Stomach (tissue), 8 donors: ENCODE measurements at regions not wholly inside any gene's neighbourhood (a gene's known extent, or its start where the extent isn't known, plus 50 kb on each side); places are given as distances from the start of the nearest gene placed in this dataset.
A peak's percentile ranks its signal among the peaks of the same experiment; 100 is the strongest.

Source experiments
- DNase-seq, 2 donors: peaks; one replicate each; pipeline versions ENCODE4 v3.0.0 to v3.0.0-alpha.2; 2013 to 2019
- H3K27ac ChIP-seq, 5 donors: fragments of 200-600 bp in 4 of 5; sonication (generic) in 4 of 5; one replicate each; pipeline ENCODE4 v1.5.1; 2013 to 2019; ENCODE audit warnings: mild to moderate bottlenecking in 1 of 5, moderate library complexity in 1 of 5
- H3K27me3 ChIP-seq, 3 donors: fragments of 200-600 bp; sonication (generic); one replicate each; pipeline ENCODE4 v1.5.1; 2017 to 2019; ENCODE audit warnings: mixed run types in 1 of 3
- H3K36me3 ChIP-seq, 4 donors: fragments of 200-600 bp; sonication (generic); 1 replicate in 3 of 4; 2 replicates in 1 of 4; pipeline ENCODE4 v1.5.1; 2016 to 2019
- H3K4me1 ChIP-seq, 4 donors: fragments of 200-600 bp; sonication (generic); one replicate each; pipeline ENCODE4 v1.5.1; 2016 to 2019
- H3K4me3 ChIP-seq, 4 donors: fragments of 200-600 bp; sonication (generic) in 3 of 4; one replicate each; pipeline ENCODE4 v1.5.1; 2016 to 2019; ENCODE audit warnings: mild to moderate bottlenecking in 1 of 4
- H3K9me3 ChIP-seq, 4 donors: fragments of 200-600 bp; sonication (generic); one replicate each; pipeline ENCODE4 v1.5.1; 2016 to 2019
- EP300 ChIP-seq: sonication (generic); formaldehyde crosslinking; IDR thresholded peaks from one replicate; pipeline ENCODE4 v1.6.1; 2017; ENCODE audit warnings: antibody characterized with exemption
- POLR2A ChIP-seq, 4 donors: fragments of 450-650 bp; IDR thresholded peaks; one replicate each; pipeline ENCODE4 v1.6.1; 2016; ENCODE audit warnings: antibody characterized with exemption in 4 of 4, control low read depth in 2 of 4, mild to moderate bottlenecking in 1 of 4, moderate library complexity in 1 of 4
- POLR2AphosphoS5 ChIP-seq, 3 donors: sonication (generic); formaldehyde crosslinking; IDR thresholded peaks; one replicate each; pipeline ENCODE4 v1.6.1; 2016; ENCODE audit warnings: antibody characterized with exemption in 3 of 3
- WGBS, 5 donors: extraction: QIAGEN DNeasy Blood & Tissue Kit in 3 of 5; methylation state at CpG; one replicate each; pipeline versions ENCODE4 v1.1.5 to v1.1.7; 2013 to 2018; 5-methylcytosine and 5-hydroxymethylcytosine counted together
- intact Hi-C: fragments of 100-400 bp; cut with DNase I; formaldehyde crosslinking; loops from one replicate; pipeline ENCODE4 v1.15.1; 2023; ENCODE audit warnings: low total_unique reads
- TF ChIP-seq, protein P1 (sequence below), 7 experiments: fragments of 450-650 bp in 4 of 7; fragments of 200-600 bp in 3 of 7; sonication (generic) in 3 of 7; IDR thresholded peaks; one replicate each; pipeline ENCODE4 v1.5.1; 2016 to 2019; ENCODE audit warnings: antibody characterized with exemption in 7 of 7, control low read depth in 2 of 7, mild to moderate bottlenecking in 1 of 7
- donor health status: healthy with polysubstance abuse.
- donor health status: Bipolar disorder and iron deficiency.
- donor health status: healthy.

DNA sequence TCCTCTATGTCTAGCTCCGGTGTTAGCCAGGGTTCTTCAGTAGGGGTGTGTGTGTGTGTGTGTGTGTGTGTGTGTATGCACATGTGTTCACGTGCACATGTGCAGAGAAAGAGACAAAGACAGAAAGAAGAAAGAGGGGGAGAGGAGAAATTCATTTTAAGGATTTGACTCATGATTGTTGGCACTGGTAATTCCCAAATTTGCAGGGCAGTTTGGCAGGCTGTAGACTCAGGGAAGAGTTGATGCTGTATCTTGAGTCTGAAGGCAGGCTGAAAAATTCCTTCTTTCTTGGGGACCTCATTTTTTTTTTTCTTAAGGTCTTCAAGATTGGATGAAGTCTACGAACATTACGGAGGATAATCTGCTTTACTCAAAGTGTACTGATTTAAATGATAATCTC lies 335.7 kb downstream of the NSG2 start:
- intact Hi-C loops = no loop called here
- H3K9me3 ChIP-seq = peaks cover 0 to 4% (median 0%) of the 10 kb centered on the region in 4 donors
- H3K4me1 ChIP-seq = no peaks in the 10 kb centered on the region
- no peak overlapping the region for H3K4me3 ChIP-seq
- no peak overlapping the region for H3K27ac ChIP-seq
- no peak for TF ChIP-seq POLR2A (IDR thresholded peaks at IDR 0.05)
- TF ChIP-seq POLR2AphosphoS5 (IDR thresholded peaks at IDR 0.05) = no peak
- TF ChIP-seq EP300 = no peak
- TF ChIP-seq, protein P1, sequence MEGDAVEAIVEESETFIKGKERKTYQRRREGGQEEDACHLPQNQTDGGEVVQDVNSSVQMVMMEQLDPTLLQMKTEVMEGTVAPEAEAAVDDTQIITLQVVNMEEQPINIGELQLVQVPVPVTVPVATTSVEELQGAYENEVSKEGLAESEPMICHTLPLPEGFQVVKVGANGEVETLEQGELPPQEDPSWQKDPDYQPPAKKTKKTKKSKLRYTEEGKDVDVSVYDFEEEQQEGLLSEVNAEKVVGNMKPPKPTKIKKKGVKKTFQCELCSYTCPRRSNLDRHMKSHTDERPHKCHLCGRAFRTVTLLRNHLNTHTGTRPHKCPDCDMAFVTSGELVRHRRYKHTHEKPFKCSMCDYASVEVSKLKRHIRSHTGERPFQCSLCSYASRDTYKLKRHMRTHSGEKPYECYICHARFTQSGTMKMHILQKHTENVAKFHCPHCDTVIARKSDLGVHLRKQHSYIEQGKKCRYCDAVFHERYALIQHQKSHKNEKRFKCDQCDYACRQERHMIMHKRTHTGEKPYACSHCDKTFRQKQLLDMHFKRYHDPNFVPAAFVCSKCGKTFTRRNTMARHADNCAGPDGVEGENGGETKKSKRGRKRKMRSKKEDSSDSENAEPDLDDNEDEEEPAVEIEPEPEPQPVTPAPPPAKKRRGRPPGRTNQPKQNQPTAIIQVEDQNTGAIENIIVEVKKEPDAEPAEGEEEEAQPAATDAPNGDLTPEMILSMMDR (IDR thresholded peaks at IDR 0.05) = no peak
- H3K36me3 ChIP-seq = no peaks in the 10 kb centered on the region
- DNase-seq = no peak
- peaks cover 0 to 20% (median 0%) of the 10 kb centered on the region in 3 donors for H3K27me3 ChIP-seq
- WGBS, 5 donors = 77 to 86% (median 80%) methylated on average over 4 of the region's 4 CpGs

DNA sequence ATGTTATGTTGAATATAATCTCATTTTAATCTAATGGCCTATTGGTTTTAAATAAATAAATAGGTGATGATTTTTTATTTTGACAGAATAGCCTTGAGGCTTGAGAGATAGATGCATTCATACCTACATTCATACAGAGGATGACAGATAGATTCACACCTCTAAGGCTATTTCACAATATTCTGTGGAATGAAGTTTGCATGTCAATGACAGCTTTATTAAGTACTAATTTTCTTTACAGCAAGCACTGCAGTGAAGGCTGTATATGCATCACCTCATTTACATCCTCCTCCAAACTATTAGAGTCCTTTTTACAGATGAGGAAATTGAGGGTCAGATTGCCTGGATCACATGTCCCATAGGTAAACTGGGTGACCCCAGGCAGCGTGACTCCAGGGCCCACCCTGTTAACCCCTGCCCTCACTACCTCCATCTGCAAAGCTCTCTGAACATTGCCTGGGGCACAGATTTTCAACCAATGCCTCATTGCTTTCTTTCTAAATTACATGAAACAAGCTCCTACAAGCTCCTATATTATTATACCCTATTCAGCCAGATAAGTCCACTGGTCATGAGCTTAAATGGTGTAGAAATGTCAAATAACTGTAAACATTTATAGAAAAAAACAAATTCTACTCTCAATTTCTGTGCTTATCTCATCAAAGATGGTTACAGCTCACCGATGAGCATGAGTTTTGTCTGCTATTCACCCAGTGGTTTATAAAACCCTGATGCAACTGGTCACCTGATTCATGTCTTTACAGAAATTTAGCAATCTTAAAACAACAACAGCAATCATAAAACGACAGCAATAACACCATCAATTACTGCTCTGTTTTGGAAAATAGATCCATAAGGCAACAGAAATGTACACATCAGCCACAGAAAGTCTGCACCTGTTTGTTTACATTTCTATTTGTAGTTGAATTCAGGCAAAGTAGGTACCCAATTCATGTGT lies 338.0 kb downstream of the NSG2 start:
- Histone ChIP-seq H3K27ac (no peak overlapping the region), H3K27me3 (peaks cover 0 to 29% (median 0%) of the 10 kb centered on the region in 3 donors), H3K36me3 (no peaks in the 10 kb centered on the region), H3K4me3 (no peak overlapping the region), H3K9me3 (peaks cover 0 to 2% (median 0%) of the 10 kb centered on the region in 4 donors), H3K4me1 (no peaks in the 10 kb centered on the region)
- WGBS, 5 donors = 54 to 62% (median 56%) methylated on average over 3 of the region's 3 CpGs
- intact Hi-C loops = no loop called here
- no peak for TF ChIP-seq POLR2AphosphoS5 (IDR thresholded peaks at IDR 0.05)
- TF ChIP-seq EP300 = no peak
- TF ChIP-seq POLR2A (IDR thresholded peaks at IDR 0.05) = no peak
- TF ChIP-seq, protein P1 (IDR thresholded peaks at IDR 0.05) = no peak
- no peak for DNase-seq

DNA sequence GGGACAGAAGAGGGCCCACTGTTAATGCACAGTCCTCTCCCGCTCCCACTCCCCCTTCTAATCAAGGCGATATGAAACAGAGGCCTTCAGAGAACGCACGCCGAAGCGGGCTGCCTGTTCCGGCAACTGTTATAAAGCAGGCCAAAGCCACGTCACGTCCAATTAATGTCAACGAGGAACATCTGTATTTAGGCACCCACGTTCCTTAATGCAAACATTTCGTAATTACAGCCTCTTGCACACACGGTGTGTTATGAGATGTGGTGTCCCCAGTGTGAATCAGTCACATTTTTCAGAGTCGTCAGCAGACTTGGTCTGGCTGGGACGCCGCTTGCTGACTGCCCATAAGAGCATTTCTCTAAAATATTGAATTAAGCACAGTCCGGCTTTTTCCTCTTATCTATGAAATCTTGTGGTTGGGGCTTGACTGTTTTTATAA lies 339.0 kb downstream of the NSG2 start:
- H3K36me3 ChIP-seq = no peaks in the 10 kb centered on the region
- 68 to 78% (median 73%) methylated on average over 17 of the region's 17 CpGs for WGBS, 5 donors
- H3K9me3 ChIP-seq = no peaks in the 10 kb centered on the region
- peak in 1 of 2 donors; percentile 64 for DNase-seq
- peaks cover 0 to 29% (median 0%) of the 10 kb centered on the region in 3 donors for H3K27me3 ChIP-seq
- intact Hi-C loops = no loop called here
- no peak overlapping the region for H3K27ac ChIP-seq
- no peaks in the 10 kb centered on the region for H3K4me1 ChIP-seq
- H3K4me3 ChIP-seq = no peak overlapping the region
- TF ChIP-seq POLR2AphosphoS5 (IDR thresholded peaks at IDR 0.05) (no peak), EP300 (no peak), POLR2A (IDR thresholded peaks at IDR 0.05) (no peak)
- TF ChIP-seq, protein P1 (IDR thresholded peaks at IDR 0.05) = no peak

DNA sequence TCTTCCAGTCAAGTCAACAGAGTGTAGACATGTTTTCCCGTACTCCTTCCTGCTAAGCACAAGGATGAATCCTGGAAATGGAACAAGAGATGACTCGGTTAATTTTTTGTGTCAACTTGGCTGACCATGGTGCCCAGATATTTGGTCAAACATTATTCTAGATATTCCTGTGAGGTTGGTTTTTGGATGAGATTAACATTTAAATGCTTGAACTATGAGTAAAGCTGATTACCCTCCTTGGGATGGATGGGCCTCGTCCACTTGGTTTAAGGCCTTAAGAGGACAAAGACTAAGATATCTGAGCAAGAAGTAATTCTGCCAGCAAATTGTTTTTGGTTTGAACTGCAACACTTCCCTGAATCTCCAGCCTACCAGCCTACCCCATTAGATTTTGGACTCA lies 338.1 kb upstream of the MSX2 start:
- Histone ChIP-seq H3K4me1 (no peaks in the 10 kb centered on the region), H3K27ac (no peak overlapping the region), H3K4me3 (no peak overlapping the region), H3K27me3 (peaks cover 0 to 35% (median 0%) of the 10 kb centered on the region in 3 donors), H3K36me3 (no peaks in the 10 kb centered on the region), H3K9me3 (no peaks in the 10 kb centered on the region)
- WGBS, 5 donors = 82 to 89% (median 86%) methylated on average over 3 of the region's 3 CpGs
- TF ChIP-seq POLR2A (IDR thresholded peaks at IDR 0.05) (no peak), POLR2AphosphoS5 (IDR thresholded peaks at IDR 0.05) (no peak), EP300 (no peak)
- TF ChIP-seq, protein P1 (IDR thresholded peaks at IDR 0.05) = no peak
- DNase-seq = no peak
- intact Hi-C loops = no loop called here
